PFSK-1 (cell line): ENCODE measurements at regions not wholly inside any gene's neighbourhood (a gene's known extent, or its start where the extent isn't known, plus 50 kb on each side); places are given as distances from the start of the nearest gene placed in this dataset.

Experiments
- FOXP2 ChIP-seq: optimal IDR thresholded peaks from 2 replicates; pipeline ENCODE3; 2011; ENCODE audit warnings: borderline replicate concordance, control low read depth, inconsistent platforms; ENCODE audit not compliant: insufficient read depth; ENCODE audit errors: extremely low read length, extremely low read depth
- POLR2AphosphoS5 ChIP-seq: IDR thresholded peaks from 2 replicates; pipeline ENCODE4 v1.6.1; 2012; ENCODE audit warnings: low read depth, mild to moderate bottlenecking, control low read depth, low read length, moderate library complexity
- SIN3A ChIP-seq: IDR thresholded peaks from 2 replicates; pipeline ENCODE4 v1.6.1; 2012; ENCODE audit warnings: mild to moderate bottlenecking, low read length, moderate library complexity, borderline replicate concordance; ENCODE audit not compliant: insufficient read depth
- TAF1 ChIP-seq: IDR thresholded peaks from 2 replicates; pipeline ENCODE4 v1.6.1; 2012; ENCODE audit warnings: low read length, control low read depth, borderline replicate concordance; ENCODE audit not compliant: insufficient read depth
- TF ChIP-seq, protein P1 (sequence below), 2 experiments: IDR thresholded peaks; 2 replicates each; pipeline versions ENCODE4 v1.6.1 to v1.8.0; 2011 to 2012; ENCODE audit warnings: low read depth in 2 of 2, low read length in 2 of 2, control low read depth in 1 of 2, inconsistent platforms in 1 of 2, mild to moderate bottlenecking in 1 of 2, moderate library complexity in 1 of 2; ENCODE audit not compliant: insufficient read depth in 1 of 2

DNA sequence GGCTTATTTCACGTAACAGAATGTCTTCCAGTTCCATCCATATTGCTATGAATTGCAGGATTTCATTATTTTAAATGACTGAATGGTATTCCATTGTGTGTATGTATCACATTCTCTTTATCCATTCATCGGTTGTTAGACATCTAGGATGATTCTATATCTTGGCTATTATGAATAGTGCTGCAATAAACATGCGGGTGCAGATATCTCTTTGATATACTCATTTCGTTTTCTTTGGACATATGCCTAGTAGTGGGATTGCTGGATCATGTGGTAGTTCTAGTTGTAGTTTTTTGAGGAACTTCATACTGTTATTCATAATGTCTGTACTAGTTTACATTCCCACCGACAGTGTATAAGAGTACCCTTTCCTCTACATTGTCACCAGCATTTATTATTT lies 460.5 kb downstream of the MAN2A1 start:
- TF ChIP-seq FOXP2 (no peak), POLR2AphosphoS5 (no peak), SIN3A (no peak), TAF1 (no peak)
- TF ChIP-seq, protein P1, sequence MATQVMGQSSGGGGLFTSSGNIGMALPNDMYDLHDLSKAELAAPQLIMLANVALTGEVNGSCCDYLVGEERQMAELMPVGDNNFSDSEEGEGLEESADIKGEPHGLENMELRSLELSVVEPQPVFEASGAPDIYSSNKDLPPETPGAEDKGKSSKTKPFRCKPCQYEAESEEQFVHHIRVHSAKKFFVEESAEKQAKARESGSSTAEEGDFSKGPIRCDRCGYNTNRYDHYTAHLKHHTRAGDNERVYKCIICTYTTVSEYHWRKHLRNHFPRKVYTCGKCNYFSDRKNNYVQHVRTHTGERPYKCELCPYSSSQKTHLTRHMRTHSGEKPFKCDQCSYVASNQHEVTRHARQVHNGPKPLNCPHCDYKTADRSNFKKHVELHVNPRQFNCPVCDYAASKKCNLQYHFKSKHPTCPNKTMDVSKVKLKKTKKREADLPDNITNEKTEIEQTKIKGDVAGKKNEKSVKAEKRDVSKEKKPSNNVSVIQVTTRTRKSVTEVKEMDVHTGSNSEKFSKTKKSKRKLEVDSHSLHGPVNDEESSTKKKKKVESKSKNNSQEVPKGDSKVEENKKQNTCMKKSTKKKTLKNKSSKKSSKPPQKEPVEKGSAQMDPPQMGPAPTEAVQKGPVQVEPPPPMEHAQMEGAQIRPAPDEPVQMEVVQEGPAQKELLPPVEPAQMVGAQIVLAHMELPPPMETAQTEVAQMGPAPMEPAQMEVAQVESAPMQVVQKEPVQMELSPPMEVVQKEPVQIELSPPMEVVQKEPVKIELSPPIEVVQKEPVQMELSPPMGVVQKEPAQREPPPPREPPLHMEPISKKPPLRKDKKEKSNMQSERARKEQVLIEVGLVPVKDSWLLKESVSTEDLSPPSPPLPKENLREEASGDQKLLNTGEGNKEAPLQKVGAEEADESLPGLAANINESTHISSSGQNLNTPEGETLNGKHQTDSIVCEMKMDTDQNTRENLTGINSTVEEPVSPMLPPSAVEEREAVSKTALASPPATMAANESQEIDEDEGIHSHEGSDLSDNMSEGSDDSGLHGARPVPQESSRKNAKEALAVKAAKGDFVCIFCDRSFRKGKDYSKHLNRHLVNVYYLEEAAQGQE (IDR thresholded peaks at IDR 0.05; ENCODE audit: insufficient read depth in 1 of 2, low read depth in 2 of 2, low read length in 2 of 2): no peak

DNA sequence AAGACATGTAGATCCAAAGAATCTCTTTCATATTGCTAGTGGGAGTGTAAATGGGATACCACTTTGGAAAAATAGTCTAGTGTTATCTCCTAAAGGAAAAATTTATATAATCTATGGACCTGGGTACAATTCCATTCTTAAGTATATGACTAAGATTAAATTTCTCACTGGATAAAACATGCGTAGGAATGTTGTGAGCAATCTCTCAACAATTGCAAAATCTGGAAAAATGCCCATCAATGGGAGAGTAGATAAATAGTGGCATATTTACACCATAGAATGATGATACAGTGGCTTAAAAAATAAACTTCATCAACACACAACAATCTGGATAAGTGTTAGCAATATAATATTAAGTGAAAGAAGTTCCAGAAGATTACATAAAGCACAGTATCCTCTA lies 469.5 kb downstream of the MAN2A1 start:
- TF ChIP-seq, protein P1 (IDR thresholded peaks at IDR 0.05; ENCODE audit: insufficient read depth in 1 of 2, low read depth in 2 of 2, low read length in 2 of 2): no peak
- TF ChIP-seq SIN3A (no peak), TAF1 (no peak), FOXP2 (no peak), POLR2AphosphoS5 (no peak)

DNA sequence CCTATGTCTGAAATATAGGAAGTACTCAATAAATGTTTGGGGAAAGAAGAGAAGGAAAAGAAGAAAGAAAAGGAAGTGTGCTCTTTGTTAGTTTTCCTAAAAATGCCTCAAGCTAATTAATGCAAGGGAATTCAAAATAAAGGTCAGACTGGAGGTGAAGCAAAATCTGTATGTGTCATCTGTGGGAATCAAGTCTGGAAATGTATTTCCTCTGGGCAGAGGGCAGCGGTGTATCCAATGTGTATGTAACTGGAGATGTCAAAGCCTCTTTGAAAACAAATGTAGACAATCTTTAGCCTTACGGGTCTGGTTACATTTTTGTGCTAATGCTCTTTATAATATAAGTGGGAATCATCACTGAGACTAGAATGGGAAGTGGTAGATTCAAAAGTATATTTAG lies 471.4 kb downstream of the MAN2A1 start:
- TF ChIP-seq POLR2AphosphoS5 (no peak), TAF1 (no peak), SIN3A (no peak), FOXP2 (no peak)
- TF ChIP-seq, protein P1 (IDR thresholded peaks at IDR 0.05; ENCODE audit: insufficient read depth in 1 of 2, low read depth in 2 of 2, low read length in 2 of 2): no peak

DNA sequence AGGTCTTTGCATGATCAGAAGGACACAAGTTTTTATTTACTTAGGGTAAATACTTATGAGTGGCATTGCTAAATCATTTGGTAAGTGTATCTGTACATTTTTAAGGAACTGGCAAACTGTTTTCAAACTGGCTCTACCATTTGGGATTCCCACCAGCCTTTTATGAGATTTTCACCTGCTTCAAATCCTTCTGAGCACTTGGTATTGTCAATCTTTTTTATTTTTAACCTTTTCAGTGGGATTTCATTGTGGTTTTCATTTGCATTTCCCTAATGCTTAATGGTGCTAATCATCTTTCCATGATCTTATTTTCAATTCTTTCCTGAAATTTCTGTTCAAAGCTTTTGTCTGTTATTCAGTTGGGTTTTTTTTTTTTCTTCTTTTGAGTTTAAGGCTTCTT lies 475.6 kb downstream of the MAN2A1 start:
- TF ChIP-seq TAF1 (no peak), POLR2AphosphoS5 (no peak), SIN3A (no peak), FOXP2 (no peak)
- TF ChIP-seq, protein P1 (IDR thresholded peaks at IDR 0.05; ENCODE audit: insufficient read depth in 1 of 2, low read depth in 2 of 2, low read length in 2 of 2): no peak

DNA sequence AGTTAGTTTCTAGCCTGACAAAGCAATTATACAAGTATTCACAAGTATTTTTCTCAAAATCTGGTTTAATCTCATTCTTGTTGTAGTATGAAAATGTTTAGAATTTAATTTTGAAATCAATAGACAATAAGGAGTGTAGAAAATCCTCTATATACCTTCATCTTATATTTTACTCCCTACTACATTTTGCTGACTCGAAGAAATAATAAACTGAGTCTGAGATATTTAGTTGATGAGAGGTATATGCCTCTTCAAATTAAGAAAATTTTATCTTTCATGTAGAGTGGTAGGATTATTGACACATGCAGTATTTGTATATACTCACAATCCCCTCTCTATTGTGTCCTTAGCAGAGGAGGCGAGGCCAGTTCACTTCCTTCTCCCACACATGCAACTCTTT lies 477.7 kb downstream of the MAN2A1 start:
- TF ChIP-seq, protein P1 (IDR thresholded peaks at IDR 0.05; ENCODE audit: insufficient read depth in 1 of 2, low read depth in 2 of 2, low read length in 2 of 2): no peak
- no peak for TF ChIP-seq TAF1
- TF ChIP-seq FOXP2: no peak
- no peak for TF ChIP-seq POLR2AphosphoS5
- TF ChIP-seq SIN3A: no peak
